A673 (cell line): ENCODE measurements at regions not wholly inside any gene's neighbourhood (a gene's known extent, or its start where the extent isn't known, plus 50 kb on each side); places are given as distances from the start of the nearest gene placed in this dataset.

Experiments
- BruUV-seq: library from RNA; stranded (reverse); fragments of 400-500 nt; replicated peaks from 2 replicates; lab custom pipeline; 2021; lab: Mats Ljungman, UMichigan
- CTCF ChIA-PET: fragments of 300-600 bp; sonication (Branson Sonifier 250); formaldehyde crosslinking; loops from one replicate; lab custom pipeline; 2022; ENCODE audit warnings: antibody characterized with exemption; lab: Charles Lee
- POLR2A ChIA-PET: fragments of 300-600 bp; sonication (Branson Sonifier 250); formaldehyde crosslinking; loops from one replicate; lab custom pipeline; 2022; ENCODE audit warnings: antibody characterized with exemption; ENCODE audit not compliant: low non-redundant PET; lab: Charles Lee
- DNase-seq: peaks from one replicate; pipeline ENCODE4 v3.0.0-alpha.2; 2015; ENCODE audit warnings: low spot score
- H3K27ac ChIP-seq: fragments of 200-600 bp; sonication (generic); 2 replicates; pipeline ENCODE4 v1.5.1; 2016; ENCODE audit warnings: mixed run types, low read depth, mild to moderate bottlenecking, mixed read lengths, antibody characterized with exemption, low read length; ENCODE audit not compliant: poor library complexity, severe bottlenecking
- H3K27me3 ChIP-seq: fragments of 200-600 bp; sonication (generic); replicated peaks from 2 replicates; pipeline ENCODE4 v1.6.1; 2017; ENCODE audit warnings: mixed run types, low read depth, mild to moderate bottlenecking, mixed read lengths, antibody characterized with exemption, low read length; ENCODE audit not compliant: insufficient read depth, poor library complexity
- H3K36me3 ChIP-seq: fragments of 200-600 bp; sonication (generic); 2 replicates; pipeline ENCODE4 v1.6.1; 2016; ENCODE audit warnings: mixed run types, mild to moderate bottlenecking, mixed read lengths, antibody characterized with exemption, low read length; ENCODE audit not compliant: insufficient read depth, poor library complexity, severe bottlenecking
- H3K4me1 ChIP-seq: fragments of 200-600 bp; sonication (generic); 2 replicates; pipeline ENCODE4 v1.6.1; 2017; ENCODE audit warnings: mixed run types, mild to moderate bottlenecking, mixed read lengths, antibody characterized with exemption, low read length; ENCODE audit not compliant: insufficient read depth, poor library complexity, severe bottlenecking
- H3K4me3 ChIP-seq: fragments of 200-600 bp; sonication (generic); 2 replicates; pipeline ENCODE4 v1.5.1; 2016; ENCODE audit warnings: low read depth, mixed run types, mild to moderate bottlenecking, mixed read lengths, low read length; ENCODE audit not compliant: poor library complexity, severe bottlenecking
- H3K9me3 ChIP-seq: fragments of 200-600 bp; sonication (generic); 2 replicates; pipeline ENCODE4 v1.6.1; 2016; ENCODE audit warnings: mixed run types, low read depth, mild to moderate bottlenecking, mixed read lengths, antibody characterized with exemption, low read length; ENCODE audit not compliant: poor library complexity, severe bottlenecking
- CTCF ChIP-seq: fragments of 300-800, 200-600 bp; sonication (generic); conservative IDR thresholded peaks from 2 replicates; pipeline ENCODE4 v1.5.1; 2017; ENCODE audit warnings: low read depth, mild to moderate bottlenecking, antibody characterized with exemption, low read length, moderate library complexity, mixed read lengths
- EZH2 ChIP-seq: fragments of 200-600 bp; sonication (generic); IDR thresholded peaks from 2 replicates; pipeline ENCODE4 v1.6.1; 2017; ENCODE audit warnings: borderline replicate concordance, low read depth, mild to moderate bottlenecking, mixed read lengths, antibody characterized with exemption, low read length; ENCODE audit not compliant: poor library complexity, severe bottlenecking
- intact Hi-C: fragments of 100-400 bp; cut with micrococcal nuclease; formaldehyde crosslinking; loops from one replicate; pipeline ENCODE4 v1.10.0; 2022; ENCODE audit not compliant: unreplicated experiment

GRCh38 chr13:109288151-109288709, 498.2 kb downstream of the IRS2 start:
- intact Hi-C loops: no loop called here
- no TSS peak for BruUV-seq
- TF ChIP-seq CTCF (no peak), EZH2 (no peak)
- no peaks in the 10 kb centered on the region for H3K4me1 ChIP-seq
- POLR2A ChIA-PET: no interaction called here
- no peak for DNase-seq
- CTCF ChIA-PET: no interaction called here
- no peaks in the 10 kb centered on the region for H3K9me3 ChIP-seq
- H3K36me3 ChIP-seq: no peaks in the 10 kb centered on the region
- H3K27me3 ChIP-seq: no peaks in the 10 kb centered on the region
- no peak overlapping the region for H3K27ac ChIP-seq
- no peak overlapping the region for H3K4me3 ChIP-seq

GRCh38 chr13:109287553-109287952, 498.8 kb downstream of the IRS2 start:
- ChIA-PET POLR2A (no interaction called here), CTCF (no interaction called here)
- Histone ChIP-seq H3K9me3 (no peaks in the 10 kb centered on the region), H3K27me3 (no peaks in the 10 kb centered on the region), H3K4me1 (no peaks in the 10 kb centered on the region), H3K27ac (no peak overlapping the region), H3K36me3 (no peaks in the 10 kb centered on the region), H3K4me3 (no peak overlapping the region)
- TF ChIP-seq EZH2 (no peak), CTCF (no peak)
- BruUV-seq: no TSS peak
- intact Hi-C loops: no loop called here
- DNase-seq: no peak

GRCh38 chr13:109285586-109285985, 500.8 kb downstream of the IRS2 start:
- H3K36me3 ChIP-seq: no peaks in the 10 kb centered on the region
- H3K4me3 ChIP-seq: no peak overlapping the region
- BruUV-seq: no TSS peak
- no peak for DNase-seq
- no peak overlapping the region for H3K27ac ChIP-seq
- no peaks in the 10 kb centered on the region for H3K9me3 ChIP-seq
- ChIA-PET POLR2A (interaction anchor here (0.6 kb wide), 1 partner anchor 476 kb away, joined by 8 read pairs; no protein-coding TSS in a partner anchor), CTCF (no interaction called here)
- TF ChIP-seq CTCF: no peak
- no peak for TF ChIP-seq EZH2
- H3K4me1 ChIP-seq: no peaks in the 10 kb centered on the region
- H3K27me3 ChIP-seq: no peaks in the 10 kb centered on the region
- intact Hi-C loops: no loop called here
